Common myeloid progenitor, CD34-positive (primary cell): ENCODE measurements at regions not wholly inside any gene's neighbourhood (a gene's known extent, or its start where the extent isn't known, plus 50 kb on each side); places are given as distances from the start of the nearest gene placed in this dataset.
A peak's percentile ranks its signal among the peaks of the same experiment; 100 is the strongest.

Experiments
- CTCF ChIA-PET: fragments of 350-600 bp; sonication (Branson Sonifier 250); formaldehyde crosslinking; loops from one replicate; lab custom pipeline; 2021; ENCODE audit warnings: antibody characterized with exemption; lab: Charles Lee
- POLR2A ChIA-PET: fragments of 350-600 bp; sonication (Branson Sonifier 250); formaldehyde crosslinking; loops from one replicate; lab custom pipeline; 2021; ENCODE audit warnings: antibody characterized with exemption; lab: Charles Lee
- DNase-seq, 3 donors: peaks; one replicate each; pipeline versions ENCODE4 v3.0.0 to v3.0.0-alpha.2; 2013
- H3K27ac ChIP-seq, 2 experiments: 1 replicate in 1 of 2; 2 replicates in 1 of 2; pipeline ENCODE4 v1.7.0; 2013; ENCODE audit warnings: inconsistent platforms in 2 of 2, low read length in 2 of 2, mild to moderate bottlenecking in 2 of 2, low read depth in 1 of 2, moderate library complexity in 1 of 2; ENCODE audit not compliant: severe bottlenecking in 2 of 2, insufficient read depth in 1 of 2, poor library complexity in 1 of 2
- H3K27me3 ChIP-seq, 5 experiments: replicated peaks in 2 of 5; 1 replicate in 3 of 5; 2 replicates in 2 of 5; pipeline versions ENCODE4 v1.6.1 to v1.7.0; 2013; ENCODE audit warnings: low read length in 4 of 5, mild to moderate bottlenecking in 2 of 5, moderate library complexity in 2 of 5, inconsistent platforms in 1 of 5; ENCODE audit not compliant: insufficient read depth in 5 of 5, control insufficient read depth in 4 of 5
- H3K36me3 ChIP-seq, 4 experiments: 1 replicate in 2 of 4; 2 replicates in 2 of 4; pipeline versions ENCODE4 v1.6.1 to v1.7.0; 2013; ENCODE audit warnings: low read length in 3 of 4, control low read depth in 1 of 4, mild to moderate bottlenecking in 1 of 4; ENCODE audit not compliant: control insufficient read depth in 4 of 4, insufficient read depth in 4 of 4
- H3K4me1 ChIP-seq, 4 experiments: 1 replicate in 3 of 4; 2 replicates in 1 of 4; pipeline versions ENCODE4 v1.6.1 to v1.7.1; 2013; ENCODE audit warnings: low read length in 3 of 4, mild to moderate bottlenecking in 3 of 4, control low read depth in 1 of 4, inconsistent platforms in 1 of 4, moderate library complexity in 1 of 4; ENCODE audit not compliant: control insufficient read depth in 4 of 4, insufficient read depth in 4 of 4; ENCODE audit errors: control extremely low read depth in 1 of 4
- H3K4me3 ChIP-seq, 7 experiments: 1 replicate in 4 of 7; 2 replicates in 3 of 7; pipeline versions ENCODE4 v1.5.1 to v1.7.0; 2013; ENCODE audit warnings: mild to moderate bottlenecking in 7 of 7, low read length in 6 of 7, moderate library complexity in 6 of 7, inconsistent platforms in 2 of 7, low read depth in 2 of 7, control low read depth in 1 of 7; ENCODE audit not compliant: insufficient read depth in 4 of 7, control insufficient read depth in 1 of 7; ENCODE audit errors: extremely low read depth in 1 of 7
- H3K9me3 ChIP-seq, 5 experiments: 1 replicate in 4 of 5; 2 replicates in 1 of 5; pipeline versions ENCODE4 v1.6.1 to v1.7.1; 2013; ENCODE audit warnings: low read length in 4 of 5, mild to moderate bottlenecking in 2 of 5, inconsistent platforms in 1 of 5, low read depth in 1 of 5, moderate library complexity in 1 of 5; ENCODE audit not compliant: control insufficient read depth in 4 of 5, insufficient read depth in 2 of 5; ENCODE audit errors: control extremely low read depth in 1 of 5
- WGBS: methylation state at CpG from one replicate; pipeline ENCODE4 v1.1.5; 2013; ENCODE audit not compliant: insufficient coverage; 5-methylcytosine and 5-hydroxymethylcytosine counted together

- no peak for DNase-seq
- H3K27ac ChIP-seq, result no peak overlapping the region
- CTCF ChIA-PET, result no interaction called here
- POLR2A ChIA-PET, result no interaction called here
- peaks cover 0 to 7% (median 3%) of the 10 kb centered on the region in 5 experiments for H3K9me3 ChIP-seq
- H3K4me1 ChIP-seq, result peaks cover 0 to 2% (median 0%) of the 10 kb centered on the region in 4 experiments
- peaks cover 0 to 6% (median 4%) of the 10 kb centered on the region in 5 experiments for H3K27me3 ChIP-seq
- 43% methylated on average over 2 of the region's 2 CpGs for WGBS
- H3K36me3 ChIP-seq, result no peaks in the 10 kb centered on the region
- no peak overlapping the region for H3K4me3 ChIP-seq
Observed at GRCh38 chr21:43292866-43293142, 124.0 kb downstream of the CRYAA start.

- peaks cover 0 to 7% (median 3%) of the 10 kb centered on the region in 5 experiments for H3K9me3 ChIP-seq
- H3K4me1 ChIP-seq, result peaks cover 0 to 2% (median 0%) of the 10 kb centered on the region in 4 experiments
- CTCF ChIA-PET, result no interaction called here
- peaks cover 0 to 6% (median 4%) of the 10 kb centered on the region in 5 experiments for H3K27me3 ChIP-seq
- H3K36me3 ChIP-seq, result no peaks in the 10 kb centered on the region
- POLR2A ChIA-PET, result no interaction called here
- DNase-seq, result no peak
- no peak overlapping the region for H3K4me3 ChIP-seq
- WGBS, result 96% methylated on average over 20 of the region's 23 CpGs
- H3K27ac ChIP-seq, result no peak overlapping the region
Observed at GRCh38 chr21:43292041-43292865, 123.4 kb downstream of the CRYAA start.

GRCh38 chr21:43291347-43291950 lies 122.6 kb downstream of the CRYAA start:
- POLR2A ChIA-PET, result no interaction called here
- CTCF ChIA-PET, result no interaction called here
- peaks cover 0 to 7% (median 3%) of the 10 kb centered on the region in 5 experiments for H3K9me3 ChIP-seq
- no peak overlapping the region for H3K4me3 ChIP-seq
- H3K4me1 ChIP-seq, result peaks cover 0 to 2% (median 0%) of the 10 kb centered on the region in 4 experiments
- WGBS, result 86% methylated on average over 8 of the region's 14 CpGs
- H3K27me3 ChIP-seq, result peaks cover 0 to 6% (median 4%) of the 10 kb centered on the region in 5 experiments
- no peak for DNase-seq
- H3K36me3 ChIP-seq, result no peaks in the 10 kb centered on the region
- no peak overlapping the region for H3K27ac ChIP-seq

GRCh38 chr21:43290421-43291346 lies 121.9 kb downstream of the CRYAA start:
- peak in 2 of 3 donors; percentile 64 to 66 for DNase-seq
- peaks cover 0 to 6% (median 4%) of the 10 kb centered on the region in 5 experiments for H3K27me3 ChIP-seq
- peaks cover 0 to 2% (median 0%) of the 10 kb centered on the region in 4 experiments for H3K4me1 ChIP-seq
- H3K4me3 ChIP-seq, result no peak overlapping the region
- H3K27ac ChIP-seq, result no peak overlapping the region
- H3K36me3 ChIP-seq, result no peaks in the 10 kb centered on the region
- 70% methylated on average over 35 of the region's 36 CpGs for WGBS
- peaks cover 0 to 5% (median 0%) of the 10 kb centered on the region in 5 experiments for H3K9me3 ChIP-seq
- POLR2A ChIA-PET, result no interaction called here
- CTCF ChIA-PET, result no interaction called here

- H3K27ac ChIP-seq, result no peak overlapping the region
- H3K27me3 ChIP-seq, result peaks cover 0 to 4% (median 2%) of the 10 kb centered on the region in 5 experiments
- ChIA-PET CTCF (no interaction called here), POLR2A (no interaction called here)
- DNase-seq, result no peak
- H3K4me1 ChIP-seq, result peaks cover 0 to 2% (median 0%) of the 10 kb centered on the region in 4 experiments
- no peak overlapping the region for H3K4me3 ChIP-seq
- WGBS, result 100% methylated on average over 5 of the region's 6 CpGs
- H3K36me3 ChIP-seq, result no peaks in the 10 kb centered on the region
- H3K9me3 ChIP-seq, result no peaks in the 10 kb centered on the region
Observed at GRCh38 chr21:43289966-43290365, 121.2 kb downstream of the CRYAA start.

GRCh38 chr21:43289442-43289841 lies 120.6 kb downstream of the CRYAA start:
- CTCF ChIA-PET, result no interaction called here
- peaks cover 0 to 2% (median 0%) of the 10 kb centered on the region in 4 experiments for H3K4me1 ChIP-seq
- H3K27me3 ChIP-seq, result peaks cover 0 to 4% (median 1%) of the 10 kb centered on the region in 5 experiments
- DNase-seq, result no peak
- H3K36me3 ChIP-seq, result no peaks in the 10 kb centered on the region
- POLR2A ChIA-PET, result no interaction called here
- no peak overlapping the region for H3K27ac ChIP-seq
- H3K9me3 ChIP-seq, result no peaks in the 10 kb centered on the region
- WGBS, result 100% methylated on average over 1 of the region's 2 CpGs
- H3K4me3 ChIP-seq, result no peak overlapping the region
